Chondrocyte (in vitro differentiated cells): ENCODE measurements at regions not wholly inside any gene's neighbourhood (a gene's known extent, or its start where the extent isn't known, plus 50 kb on each side); places are given as distances from the start of the nearest gene placed in this dataset.

Experiments used
- DNase-seq: peaks from one replicate; pipeline ENCODE4 v3.0.0; 2021; ENCODE audit warnings: mixed read lengths, low spot score
- H3K27ac Mint-ChIP-seq: one replicate; pipeline ENCODE4 v1.8.0; 2021; ENCODE audit warnings: mild to moderate bottlenecking, moderate library complexity, mixed read lengths; ENCODE audit not compliant: unreplicated experiment
- H3K27me3 Mint-ChIP-seq: 2 replicates; pipeline ENCODE4 v1.8.0; 2021; ENCODE audit warnings: low read depth, mixed read lengths
- H3K36me3 Mint-ChIP-seq: 2 replicates; pipeline ENCODE4 v1.8.0; 2021; ENCODE audit warnings: low read depth, mixed read lengths
- H3K4me1 Mint-ChIP-seq: 2 replicates; pipeline ENCODE4 v1.8.0; 2021; ENCODE audit warnings: low read depth, mild to moderate bottlenecking, mixed read lengths
- H3K4me3 Mint-ChIP-seq: one replicate; pipeline ENCODE4 v1.8.0; 2021; ENCODE audit warnings: mild to moderate bottlenecking, moderate library complexity, mixed read lengths; ENCODE audit not compliant: unreplicated experiment
- H3K9me3 Mint-ChIP-seq: 2 replicates; pipeline ENCODE4 v1.8.0; 2021; ENCODE audit warnings: low read depth, mixed read lengths
- TF ChIP-seq, protein P1 (sequence below): fragments of 200-600 bp; sonication (generic); IDR thresholded peaks from 2 replicates; pipeline ENCODE4 v1.5.0; 2021; ENCODE audit warnings: antibody characterized with exemption, mild to moderate bottlenecking, moderate library complexity

DNA sequence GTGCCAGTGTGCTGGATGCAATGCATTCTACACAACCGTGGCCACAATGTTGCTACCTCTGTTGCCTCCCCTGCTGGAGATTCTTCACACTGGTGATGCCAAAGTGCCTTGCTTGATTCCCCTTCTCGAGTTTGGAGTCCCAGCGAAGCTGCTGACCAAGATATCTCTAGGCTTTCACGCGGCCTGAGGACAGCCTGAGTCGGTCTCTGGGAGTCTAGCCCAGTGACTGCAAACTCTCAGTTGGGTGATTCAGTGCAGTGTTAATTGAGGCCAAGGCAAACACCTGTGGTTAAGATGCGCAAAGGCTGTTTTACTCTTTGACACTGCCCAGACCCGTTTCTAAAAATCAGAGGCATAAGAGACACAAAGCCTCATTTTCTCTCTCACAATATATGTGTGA, 434.4 kb downstream of the NR2F2 start:
- DNase-seq, result no peak
- no peaks in the 10 kb centered on the region for H3K27me3 Mint-ChIP-seq
- H3K9me3 Mint-ChIP-seq, result no peaks in the 10 kb centered on the region
- TF ChIP-seq, protein P1, sequence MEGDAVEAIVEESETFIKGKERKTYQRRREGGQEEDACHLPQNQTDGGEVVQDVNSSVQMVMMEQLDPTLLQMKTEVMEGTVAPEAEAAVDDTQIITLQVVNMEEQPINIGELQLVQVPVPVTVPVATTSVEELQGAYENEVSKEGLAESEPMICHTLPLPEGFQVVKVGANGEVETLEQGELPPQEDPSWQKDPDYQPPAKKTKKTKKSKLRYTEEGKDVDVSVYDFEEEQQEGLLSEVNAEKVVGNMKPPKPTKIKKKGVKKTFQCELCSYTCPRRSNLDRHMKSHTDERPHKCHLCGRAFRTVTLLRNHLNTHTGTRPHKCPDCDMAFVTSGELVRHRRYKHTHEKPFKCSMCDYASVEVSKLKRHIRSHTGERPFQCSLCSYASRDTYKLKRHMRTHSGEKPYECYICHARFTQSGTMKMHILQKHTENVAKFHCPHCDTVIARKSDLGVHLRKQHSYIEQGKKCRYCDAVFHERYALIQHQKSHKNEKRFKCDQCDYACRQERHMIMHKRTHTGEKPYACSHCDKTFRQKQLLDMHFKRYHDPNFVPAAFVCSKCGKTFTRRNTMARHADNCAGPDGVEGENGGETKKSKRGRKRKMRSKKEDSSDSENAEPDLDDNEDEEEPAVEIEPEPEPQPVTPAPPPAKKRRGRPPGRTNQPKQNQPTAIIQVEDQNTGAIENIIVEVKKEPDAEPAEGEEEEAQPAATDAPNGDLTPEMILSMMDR, result no peak
- H3K4me1 Mint-ChIP-seq, result no peaks in the 10 kb centered on the region
- no peak overlapping the region for H3K4me3 Mint-ChIP-seq
- no peak overlapping the region for H3K27ac Mint-ChIP-seq
- no peaks in the 10 kb centered on the region for H3K36me3 Mint-ChIP-seq

DNA sequence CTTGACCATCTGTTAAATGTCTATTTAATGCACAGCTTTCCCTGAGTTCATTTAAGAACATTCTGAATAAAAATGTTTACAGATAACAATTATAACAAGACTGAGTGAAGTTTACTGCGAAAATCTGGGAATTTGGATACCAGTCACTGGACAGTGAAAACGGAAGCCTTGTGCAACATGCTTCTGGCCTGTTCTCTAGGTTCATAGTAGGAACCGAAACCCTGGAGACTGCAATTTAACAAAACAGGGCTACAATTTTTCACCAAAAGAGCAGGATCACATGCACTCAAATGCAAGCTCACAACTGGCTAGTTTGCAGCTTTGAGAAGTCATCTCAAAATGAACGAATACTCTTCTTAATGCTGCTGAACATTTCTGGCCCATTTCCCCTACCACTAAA, 435.9 kb downstream of the NR2F2 start:
- no peaks in the 10 kb centered on the region for H3K36me3 Mint-ChIP-seq
- TF ChIP-seq, protein P1, result no peak
- no peaks in the 10 kb centered on the region for H3K27me3 Mint-ChIP-seq
- H3K4me1 Mint-ChIP-seq, result no peaks in the 10 kb centered on the region
- H3K27ac Mint-ChIP-seq, result no peak overlapping the region
- DNase-seq, result no peak
- no peaks in the 10 kb centered on the region for H3K9me3 Mint-ChIP-seq
- H3K4me3 Mint-ChIP-seq, result no peak overlapping the region

DNA sequence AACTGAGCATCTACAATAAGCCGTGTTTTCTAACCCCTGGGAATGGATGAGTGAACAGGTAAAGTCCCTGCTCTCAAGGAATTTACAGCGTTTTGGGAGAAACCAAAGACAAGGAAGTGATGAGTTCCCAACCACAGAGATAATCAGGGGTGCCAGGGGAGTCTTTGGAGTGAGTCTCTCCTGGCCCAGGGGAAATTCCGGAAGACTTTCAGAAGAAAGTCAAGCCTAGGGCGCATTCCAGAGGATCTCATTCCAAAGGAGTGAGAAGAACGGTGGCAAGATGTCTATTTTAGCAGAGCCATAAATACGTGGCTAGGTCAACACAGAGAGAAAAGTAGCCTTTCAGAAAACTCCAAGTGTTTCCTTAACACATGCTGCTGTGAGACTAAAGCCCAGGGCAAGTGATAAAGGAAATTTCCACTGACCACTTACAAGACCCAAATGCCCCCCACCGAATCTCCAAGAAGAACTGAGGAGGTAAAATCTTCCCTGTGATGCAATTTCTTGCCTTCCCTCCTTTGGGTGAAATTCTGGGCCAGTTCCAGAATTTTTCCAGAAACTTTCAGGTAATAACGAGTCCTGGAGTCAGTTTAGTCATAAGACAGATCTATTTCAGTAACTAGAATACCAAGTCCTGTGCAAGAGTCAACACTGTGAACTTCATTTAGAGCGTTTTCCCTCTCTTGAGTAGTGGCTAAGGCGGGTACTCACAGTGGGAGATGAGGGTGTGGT, 437.4 kb downstream of the NR2F2 start:
- TF ChIP-seq, protein P1, result no peak
- no peak for DNase-seq
- Mint-ChIP-seq H3K9me3 (no peaks in the 10 kb centered on the region), H3K36me3 (no peaks in the 10 kb centered on the region), H3K4me1 (no peaks in the 10 kb centered on the region), H3K4me3 (no peak overlapping the region), H3K27me3 (peaks cover 3% of the 10 kb centered on the region), H3K27ac (no peak overlapping the region)

DNA sequence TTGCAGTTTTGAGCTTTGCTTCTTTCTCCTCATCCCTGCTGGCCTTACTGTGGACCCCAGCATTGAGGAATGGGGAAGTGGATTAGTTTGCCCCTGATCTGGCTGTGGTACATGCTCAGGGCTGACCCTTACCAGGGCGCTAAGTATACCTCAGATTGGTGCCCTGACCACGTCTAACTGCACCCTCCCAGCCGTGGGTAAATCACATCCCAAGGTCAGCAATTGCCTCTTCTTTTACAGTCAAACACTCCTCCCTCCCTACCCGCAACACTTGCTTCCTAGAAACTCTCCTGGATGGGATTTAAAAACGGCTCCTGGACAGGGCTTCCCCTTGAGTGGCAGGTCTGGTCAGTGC, 437.9 kb downstream of the NR2F2 start:
- Mint-ChIP-seq H3K4me1 (no peaks in the 10 kb centered on the region), H3K27me3 (peaks cover 4% of the 10 kb centered on the region)
- TF ChIP-seq, protein P1, result no peak

DNA sequence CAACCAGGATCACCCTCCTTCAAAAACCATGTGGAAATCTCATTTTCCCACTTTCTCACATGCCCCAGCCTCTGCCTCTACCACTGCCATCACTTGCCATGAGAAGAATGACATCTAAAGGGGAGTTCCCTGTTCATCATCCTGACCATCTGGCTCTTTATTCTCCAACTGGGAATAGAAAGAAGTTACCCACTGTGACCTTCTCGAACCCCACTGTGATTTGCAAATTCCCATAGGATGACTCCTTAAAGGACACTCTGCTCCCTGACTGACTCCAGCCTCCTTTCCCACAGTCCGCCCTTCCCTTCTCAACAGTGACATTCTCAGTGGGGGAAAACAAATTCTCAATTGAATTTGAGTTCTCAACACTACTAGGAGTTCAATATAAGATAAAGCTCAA, 440.5 kb downstream of the NR2F2 start:
- peaks cover 4% of the 10 kb centered on the region for H3K9me3 Mint-ChIP-seq

More for the DNA sequence above, 437.9 kb downstream of the NR2F2 start:
- Mint-ChIP-seq H3K27ac (no peak overlapping the region), H3K9me3 (no peaks in the 10 kb centered on the region), H3K36me3 (no peaks in the 10 kb centered on the region), H3K4me3 (no peak overlapping the region)
- DNase-seq, result no peak

More for the DNA sequence above, 440.5 kb downstream of the NR2F2 start:
- no peaks in the 10 kb centered on the region for H3K4me1 Mint-ChIP-seq
- no peak for DNase-seq
- TF ChIP-seq, protein P1, result no peak
- no peak overlapping the region for H3K4me3 Mint-ChIP-seq
- peaks cover 4% of the 10 kb centered on the region for H3K27me3 Mint-ChIP-seq
- H3K27ac Mint-ChIP-seq, result no peak overlapping the region
- no peaks in the 10 kb centered on the region for H3K36me3 Mint-ChIP-seq
